Esophagus squamous epithelium (tissue), 4 donors: ENCODE measurements at regions not wholly inside any gene's neighbourhood (a gene's known extent, or its start where the extent isn't known, plus 50 kb on each side); places are given as distances from the start of the nearest gene placed in this dataset.

Experiments used
- CTCF ChIP-seq, 6 experiments: fragments of 450-650 bp in 4 of 6; fragments of 200-600 bp in 2 of 6; sonication (generic) in 2 of 6; IDR thresholded peaks; one replicate each; pipeline ENCODE4 v1.5.1; 2016 to 2019; ENCODE audit warnings: antibody characterized with exemption in 6 of 6, mild to moderate bottlenecking in 4 of 6, moderate library complexity in 4 of 6
- POLR2A ChIP-seq, 4 donors: fragments of 450-650 bp; IDR thresholded peaks; one replicate each; pipeline ENCODE4 v1.6.1; 2017; ENCODE audit warnings: antibody characterized with exemption in 4 of 4, mild to moderate bottlenecking in 4 of 4, moderate library complexity in 3 of 4

- TF ChIP-seq CTCF (IDR thresholded peaks at IDR 0.05) (no peak), POLR2A (IDR thresholded peaks at IDR 0.05) (no peak)
These were observed 53.9 kb upstream of the RMP24 start for GRCh38 chr18:35918564-35918963.
